GM19463 (cell line): ENCODE measurements at regions not wholly inside any gene's neighbourhood (a gene's known extent, or its start where the extent isn't known, plus 50 kb on each side); places are given as distances from the start of the nearest gene placed in this dataset.
"Not testable (repeated sequence)": the region's sequence is repeated elsewhere in the genome, so short reads cannot be mapped to it uniquely, and the experiment has no call there.

Experiments used
- ATAC-seq: cut with Tn5 transposase; IDR thresholded peaks from one replicate; pipeline ENCODE4 v1.9.1; 2021; ENCODE audit warnings: mild to moderate bottlenecking, moderate library complexity; ENCODE audit not compliant: unreplicated experiment

DNA sequence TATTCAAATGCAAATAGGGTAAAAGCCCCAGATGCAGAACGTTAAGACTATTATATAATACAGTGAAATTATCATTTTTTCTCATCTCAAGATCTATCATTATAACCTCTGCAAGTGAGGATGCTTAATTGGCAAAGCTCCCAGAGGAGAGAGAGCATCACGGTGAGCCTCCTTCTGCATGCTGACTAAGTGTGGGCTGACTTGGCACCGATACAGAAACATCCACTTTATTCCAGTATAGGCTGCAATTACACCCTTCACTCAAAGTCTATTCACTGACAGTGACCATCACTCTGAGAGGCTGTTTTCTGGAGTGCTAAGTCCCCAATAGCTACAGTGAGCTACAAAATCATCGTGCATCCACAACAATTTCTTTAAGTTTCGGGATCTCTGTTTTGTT lies 171.1 kb upstream of the NBPF9 start:
- not testable (repeated sequence) for ATAC-seq

DNA sequence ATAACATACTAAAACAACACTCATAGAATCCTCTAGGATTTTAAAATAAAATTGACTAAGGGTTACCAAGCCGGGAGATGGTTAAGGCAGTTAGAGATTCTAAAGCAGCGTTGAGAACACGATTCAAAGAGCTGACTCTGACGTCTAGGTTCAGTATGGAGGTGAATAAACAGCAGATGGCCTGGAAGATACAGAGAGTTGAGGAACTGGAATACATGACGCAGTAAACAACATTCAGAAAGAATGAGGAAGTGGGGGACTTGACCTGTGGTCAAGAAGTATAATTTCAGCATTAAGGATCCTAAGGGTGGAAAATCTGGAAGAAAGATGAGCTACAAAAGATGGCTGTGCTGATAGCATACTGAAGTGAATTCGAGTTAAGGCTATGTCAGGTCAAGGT lies 172.5 kb upstream of the NBPF9 start:
- ATAC-seq = not testable (repeated sequence)

DNA sequence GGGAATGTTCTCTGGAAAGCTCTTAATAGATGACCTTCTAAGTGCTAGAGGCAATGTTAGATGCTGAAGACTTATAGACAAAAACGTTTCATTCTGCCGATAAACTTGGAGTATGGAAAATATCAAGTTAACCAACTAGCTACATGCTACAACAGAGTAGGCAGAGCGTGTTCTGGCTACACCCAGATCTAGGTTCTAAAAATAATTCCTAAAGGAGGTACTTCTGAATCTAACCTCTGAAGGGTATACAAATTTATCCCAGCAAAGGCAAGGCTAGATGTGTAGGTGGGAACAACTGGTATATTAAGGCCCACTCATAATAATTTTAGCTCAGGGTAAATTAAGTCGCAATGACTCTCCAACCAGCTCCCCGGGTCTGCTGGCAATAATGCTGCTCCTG lies 173.1 kb upstream of the NBPF9 start:
- not testable (repeated sequence) for ATAC-seq

DNA sequence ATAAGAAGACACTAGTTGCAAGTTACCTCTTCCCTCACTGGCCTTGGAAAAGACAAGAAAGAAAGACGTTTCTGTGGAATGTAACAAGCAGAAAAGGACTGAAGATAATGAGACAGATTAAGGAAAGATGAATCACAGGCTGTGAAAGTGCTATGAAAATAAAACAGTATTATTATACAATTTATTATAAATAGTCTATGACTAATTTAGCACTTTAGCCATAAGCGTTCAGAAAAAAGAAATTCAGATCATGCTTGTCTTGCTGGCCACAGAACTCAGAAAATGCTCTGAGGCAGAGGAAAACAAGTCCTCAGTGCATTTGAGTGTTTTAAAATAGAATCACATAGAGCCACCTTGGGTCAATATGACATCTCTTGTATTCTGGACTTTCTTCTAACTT lies 174.8 kb upstream of the NBPF9 start:
- not testable (repeated sequence) for ATAC-seq

DNA sequence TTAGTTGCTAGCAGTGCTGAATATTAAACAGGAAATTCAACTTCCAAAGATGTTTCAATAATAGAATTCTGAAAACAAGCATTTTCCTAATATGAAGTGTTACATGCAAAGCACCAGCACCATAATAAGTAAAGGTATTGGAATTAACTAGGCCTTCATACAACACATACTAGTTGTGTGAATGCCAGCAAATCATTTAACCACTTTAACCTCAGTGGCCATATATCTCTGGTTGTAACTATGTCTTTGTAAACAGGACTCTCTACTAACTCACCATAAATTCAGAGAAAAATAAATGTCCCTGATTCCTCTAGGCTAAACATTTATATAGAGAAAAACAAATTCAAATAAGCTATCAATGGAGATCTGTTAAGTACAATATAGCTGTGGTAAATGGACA lies 175.7 kb upstream of the NBPF9 start:
- not testable (repeated sequence) for ATAC-seq

DNA sequence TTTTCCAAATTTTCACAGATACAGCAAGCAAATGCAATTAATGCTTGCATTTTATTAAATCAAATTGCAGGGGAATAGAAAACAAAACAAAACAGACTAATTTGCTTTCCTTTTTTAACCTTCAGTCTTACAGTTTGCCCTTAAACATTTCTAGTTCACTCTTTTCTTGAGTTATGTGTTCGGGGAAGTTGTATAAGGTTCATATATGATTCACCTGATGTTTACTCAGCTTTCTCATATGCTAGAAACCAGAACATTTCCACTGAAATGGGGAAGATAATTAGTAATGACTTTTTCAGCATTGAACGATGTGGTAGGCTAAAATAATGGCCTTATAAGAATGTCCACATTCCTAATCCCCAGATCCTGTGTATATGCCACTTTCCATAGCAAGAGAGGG lies 176.2 kb upstream of the NBPF9 start:
- ATAC-seq = not testable (repeated sequence)

DNA sequence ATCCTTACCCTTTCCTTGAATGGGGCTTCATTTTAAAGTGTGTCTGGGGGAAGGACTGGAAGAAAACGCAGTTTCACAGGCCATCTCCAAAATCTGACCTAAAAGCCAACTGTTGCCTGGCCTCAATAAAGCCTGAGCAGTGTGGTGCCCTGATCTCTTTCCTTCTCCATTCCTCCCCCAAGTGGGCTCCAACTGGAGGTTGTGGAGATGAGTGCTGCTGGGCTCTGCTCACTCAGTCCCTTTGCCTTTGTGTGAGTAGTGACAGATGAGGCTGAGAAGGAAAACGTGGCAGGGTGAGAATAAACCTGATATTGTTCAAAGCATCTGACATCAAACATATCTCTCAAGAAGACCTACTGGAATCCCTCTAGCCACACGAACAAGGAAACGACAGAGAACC lies 181.4 kb upstream of the NBPF9 start:
- not testable (repeated sequence) for ATAC-seq

DNA sequence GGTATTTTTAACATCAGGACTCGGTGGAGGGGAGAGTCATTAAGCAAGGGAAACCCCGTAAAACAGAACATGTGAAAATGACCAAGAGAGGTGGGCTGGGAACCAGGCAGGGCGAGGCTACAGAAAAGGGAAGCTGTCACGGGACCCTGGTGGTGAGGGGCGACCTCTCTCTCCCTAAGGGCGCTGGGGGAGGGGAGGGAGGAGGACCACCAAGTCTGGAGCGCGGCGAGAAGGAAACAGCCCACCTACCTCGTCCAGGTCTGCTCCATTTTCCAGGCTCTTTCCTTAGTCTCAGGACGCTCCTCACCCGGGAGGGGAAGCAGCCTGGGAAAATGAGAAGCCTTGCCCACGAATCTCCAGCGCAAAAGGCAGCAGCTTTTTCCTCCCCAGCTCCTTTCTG lies 181.9 kb upstream of the NBPF9 start:
- ATAC-seq = not testable (repeated sequence)

DNA sequence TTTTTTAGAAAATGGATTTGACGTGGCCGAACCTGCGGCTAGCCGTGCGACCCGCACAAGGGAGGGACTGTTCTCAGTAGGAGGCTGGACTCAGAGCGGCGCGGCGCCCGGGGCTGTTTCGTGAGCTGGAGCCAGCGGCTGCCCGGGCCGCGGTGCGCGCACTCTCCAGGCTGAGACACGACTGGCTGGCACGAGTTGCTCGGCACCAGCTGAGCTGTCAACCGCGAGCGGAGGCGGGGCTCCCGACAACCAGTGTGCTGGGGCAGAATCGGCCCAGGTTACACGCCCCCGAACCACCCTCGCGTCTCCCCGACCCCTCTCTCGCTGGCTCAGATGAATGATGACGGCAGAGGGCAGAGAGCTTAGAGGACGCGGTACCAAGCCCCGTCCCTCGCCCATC lies 182.3 kb upstream of the NBPF9 start:
- peak; percentile 68 for ATAC-seq

DNA sequence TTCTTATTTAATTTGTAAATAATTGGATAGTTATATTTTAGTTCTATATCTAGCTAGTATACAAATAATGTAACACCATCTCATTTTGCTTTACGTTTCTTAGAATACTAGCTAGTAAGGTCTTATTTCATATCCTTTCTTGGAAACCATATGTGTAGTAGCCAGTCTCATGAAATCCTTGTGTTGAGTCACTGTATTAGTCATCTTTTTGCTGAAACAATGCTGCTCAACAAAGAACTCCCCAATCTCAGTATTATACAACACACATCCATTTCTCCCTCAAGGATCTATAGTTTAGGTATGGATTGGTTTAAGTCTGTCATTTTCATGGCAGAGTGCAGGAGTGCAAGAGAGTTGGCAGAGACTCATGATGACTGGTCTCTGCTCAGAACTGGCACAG lies 185.2 kb upstream of the NBPF9 start:
- ATAC-seq = not testable (repeated sequence)

DNA sequence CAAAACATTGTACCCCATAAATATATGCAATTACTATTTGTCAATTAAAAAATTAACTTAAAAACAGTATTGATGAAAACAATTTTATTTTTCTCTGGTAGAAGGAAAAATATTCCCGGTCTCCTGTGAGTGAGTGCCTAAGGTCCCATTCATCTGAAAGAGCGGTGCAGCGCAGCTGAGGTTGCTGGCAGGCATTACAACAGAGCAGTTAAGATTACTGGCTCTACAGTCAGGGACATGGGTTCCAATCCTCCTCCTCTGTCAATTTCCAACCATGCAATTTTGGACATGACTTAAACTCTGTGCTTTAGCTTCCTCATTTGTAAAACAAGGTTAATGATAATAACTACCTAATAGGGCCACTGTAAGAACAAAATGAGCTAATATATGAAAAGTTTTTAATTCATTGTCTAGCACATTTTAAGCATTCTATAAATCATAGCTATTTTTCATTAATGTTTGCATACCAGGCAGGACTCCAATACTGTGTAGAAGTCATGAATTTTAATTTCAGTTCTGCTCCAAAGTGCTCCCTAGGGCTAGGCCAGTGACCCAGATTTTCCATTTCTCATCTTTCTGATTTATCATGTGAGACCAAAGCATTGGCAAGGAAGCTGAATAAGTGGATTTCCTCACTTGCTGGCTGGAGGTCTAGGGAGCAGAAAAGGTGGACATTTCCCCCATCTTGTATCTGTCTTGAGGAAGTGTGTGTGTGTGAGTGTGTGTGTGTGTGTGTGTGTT lies 174.2 kb upstream of the NBPF19 start:
- ATAC-seq = not testable (repeated sequence)

DNA sequence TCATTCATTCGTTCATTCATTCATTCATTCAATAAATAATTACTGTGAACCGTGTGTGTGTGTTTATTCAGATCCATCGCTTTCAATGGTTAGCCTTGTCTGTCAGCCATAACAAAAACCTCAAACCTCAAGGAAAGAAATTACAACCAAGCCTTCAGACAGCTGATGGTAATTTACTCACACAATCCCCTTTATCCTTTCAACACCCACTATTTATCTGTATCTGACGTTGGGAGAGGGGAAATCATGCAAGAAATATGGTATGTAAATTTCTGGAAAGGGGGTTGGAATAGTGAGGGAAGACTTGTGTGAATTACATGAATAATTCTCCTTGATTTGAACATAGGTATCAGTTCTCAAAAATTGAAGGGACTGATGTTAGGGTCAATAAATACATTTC lies 173.6 kb upstream of the NBPF19 start:
- not testable (repeated sequence) for ATAC-seq

DNA sequence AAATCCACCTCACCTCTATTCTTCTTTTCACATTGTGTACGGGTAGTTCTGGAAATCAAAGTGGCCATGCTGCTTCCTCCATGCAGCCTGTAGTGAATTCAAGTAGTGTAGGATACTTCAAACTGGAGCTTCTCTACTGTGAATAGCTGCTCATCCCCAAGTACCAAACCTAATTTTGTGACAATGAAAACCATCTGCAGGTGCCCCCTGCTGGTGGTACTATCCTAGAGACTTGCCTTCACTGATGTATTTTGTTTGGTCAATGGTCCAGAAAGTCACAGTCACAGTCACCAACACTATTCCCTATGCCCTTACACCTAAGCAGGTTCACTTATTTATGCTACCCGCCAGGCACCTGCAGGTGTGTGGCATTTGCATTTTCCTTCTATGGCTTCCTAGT lies 170.0 kb upstream of the NBPF19 start:
- ATAC-seq = not testable (repeated sequence)

DNA sequence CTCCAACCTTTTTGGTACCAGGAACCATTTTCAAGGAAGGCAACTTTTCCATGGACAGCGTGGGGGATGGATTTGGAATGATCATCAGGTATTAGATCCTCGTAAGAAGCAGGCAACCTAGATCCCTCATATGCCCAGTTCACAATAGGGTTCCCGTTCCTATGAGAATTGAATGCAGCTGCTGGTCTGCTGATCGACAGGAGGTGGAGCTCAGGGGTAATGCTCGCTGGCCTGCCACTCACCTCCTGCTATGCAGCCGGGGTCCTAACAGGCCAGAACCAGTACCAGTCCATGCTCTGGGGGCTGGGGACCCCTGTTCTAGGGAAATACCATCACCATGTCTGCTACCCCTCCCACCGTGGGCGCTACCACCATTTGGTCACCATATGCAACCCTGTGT lies 167.2 kb upstream of the NBPF19 start:
- ATAC-seq = not testable (repeated sequence)

DNA sequence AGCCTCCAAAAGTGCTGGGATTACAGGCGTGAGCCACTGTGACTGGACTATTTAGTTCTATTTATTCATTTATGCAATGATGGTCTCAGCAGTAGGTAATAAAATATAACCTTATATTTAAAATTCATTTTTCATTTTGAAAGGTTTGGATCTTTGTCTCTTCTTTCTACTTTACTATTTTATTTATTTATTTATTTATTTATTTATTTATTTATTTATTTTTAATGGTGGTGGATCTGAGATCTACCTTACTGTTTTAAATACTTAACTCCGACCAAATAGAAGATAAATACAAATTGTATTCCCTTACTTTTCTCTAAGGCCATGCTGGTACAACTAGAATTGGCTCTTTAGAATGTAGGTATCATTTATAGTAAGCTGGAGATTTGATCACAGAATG lies 159.9 kb upstream of the NBPF19 start:
- not testable (repeated sequence) for ATAC-seq

DNA sequence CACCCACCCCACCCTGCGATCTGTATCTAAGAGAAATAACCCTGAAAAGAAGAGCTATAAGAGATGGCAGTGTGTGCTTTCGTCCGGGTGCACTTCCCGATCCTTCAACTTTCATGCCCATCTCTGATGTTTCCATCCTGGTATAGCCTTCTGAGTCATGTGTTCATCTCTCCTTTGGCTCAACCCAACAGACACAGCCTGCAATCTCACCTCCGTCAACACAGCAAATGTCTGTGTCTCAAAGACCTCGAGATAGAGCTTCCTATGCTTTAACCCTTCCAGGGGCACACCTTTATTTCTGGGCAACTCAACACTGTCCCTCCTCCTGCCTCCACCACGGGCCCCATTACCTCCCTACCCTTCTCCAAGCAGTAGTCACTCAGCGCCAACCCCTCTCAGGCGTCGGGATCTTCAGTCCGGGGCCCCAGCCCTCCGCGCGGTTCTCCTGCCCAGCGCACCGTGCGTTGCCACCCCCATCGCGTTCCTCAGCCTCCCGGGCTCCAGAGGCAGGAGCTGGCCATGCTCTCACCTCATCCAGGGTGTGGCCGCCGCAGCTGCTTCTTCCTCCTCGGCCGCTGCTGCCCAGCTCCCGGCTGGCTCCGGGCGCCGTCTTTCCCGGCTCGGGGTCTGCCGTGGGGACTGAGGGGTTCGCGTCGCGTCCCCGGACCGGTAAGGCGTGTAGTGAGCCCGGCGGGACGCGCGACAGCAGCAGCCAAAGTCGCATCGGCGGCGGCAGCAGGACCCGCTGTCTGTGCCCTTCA lies 153.7 kb upstream of the NBPF19 start:
- not testable (repeated sequence) for ATAC-seq

DNA sequence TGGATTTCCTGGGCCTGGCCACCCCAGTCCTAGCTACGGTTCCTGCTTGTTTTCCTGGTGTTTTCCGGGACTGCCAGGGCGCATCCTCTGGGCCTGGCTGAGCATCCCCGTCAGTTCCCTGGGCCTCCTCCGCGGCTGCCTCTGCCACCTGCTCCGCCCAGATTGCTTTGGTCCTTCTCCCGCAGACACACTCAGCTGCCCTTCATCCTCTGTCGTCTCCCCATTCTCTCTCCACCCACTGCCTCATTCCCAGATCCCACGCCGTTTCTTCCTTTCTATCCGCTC lies 153.2 kb upstream of the NBPF19 start:
- not testable (repeated sequence) for ATAC-seq

DNA sequence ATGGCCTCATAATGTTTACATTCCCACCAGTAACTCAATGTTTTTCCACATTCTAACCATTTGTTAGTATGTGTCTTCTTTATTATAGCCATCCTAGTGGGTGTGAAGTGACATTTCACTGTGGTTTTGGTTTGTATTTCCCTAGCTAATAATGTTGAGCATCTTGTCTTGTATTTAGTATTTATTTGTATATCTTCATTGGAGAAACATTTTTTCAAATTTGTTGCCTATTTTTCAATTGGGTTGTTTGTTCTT lies 144.8 kb upstream of the NBPF19 start:
- not testable (repeated sequence) for ATAC-seq

DNA sequence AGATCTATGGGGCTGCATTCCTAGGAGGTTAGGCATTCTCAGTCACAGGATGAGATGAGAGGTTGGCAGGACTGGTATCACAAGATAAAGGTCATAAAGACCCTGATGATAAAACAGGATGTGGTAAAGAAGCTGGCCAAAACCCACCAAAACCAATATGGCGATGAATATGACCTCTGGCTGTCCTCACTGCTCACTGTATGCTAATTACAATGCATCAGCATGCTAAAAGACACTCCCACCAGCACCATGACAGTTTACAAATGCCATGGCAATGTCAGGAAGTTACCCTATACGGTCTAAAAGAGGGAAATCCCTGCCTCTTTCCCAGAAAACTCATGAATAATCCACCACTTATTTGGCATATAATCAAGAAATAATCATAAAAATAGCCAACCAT lies 138.8 kb upstream of the NBPF19 start:
- not testable (repeated sequence) for ATAC-seq

DNA sequence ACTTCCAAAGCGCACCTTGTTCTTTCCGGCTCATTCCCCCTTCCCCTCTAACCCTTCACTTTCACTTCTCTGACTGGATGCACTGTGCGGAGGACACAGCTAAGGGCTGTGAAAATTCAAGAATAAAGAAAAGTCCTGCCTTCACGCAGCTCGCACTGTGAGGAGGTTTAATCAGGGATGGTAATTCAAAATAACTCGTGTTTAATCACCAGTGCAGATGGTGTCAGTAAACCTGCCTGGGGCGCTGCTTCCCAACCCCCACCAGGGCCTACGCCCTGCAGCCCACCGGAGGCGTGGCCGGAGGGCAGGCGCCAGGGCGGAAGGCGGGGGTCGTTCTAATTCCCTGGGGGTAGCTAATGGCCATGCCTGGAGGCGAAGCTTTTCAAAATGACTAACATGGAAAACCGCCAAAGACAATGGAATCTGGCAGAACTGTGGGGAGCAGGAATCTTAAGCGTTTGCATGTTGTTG lies 136.6 kb upstream of the NBPF19 start:
- not testable (repeated sequence) for ATAC-seq

DNA sequence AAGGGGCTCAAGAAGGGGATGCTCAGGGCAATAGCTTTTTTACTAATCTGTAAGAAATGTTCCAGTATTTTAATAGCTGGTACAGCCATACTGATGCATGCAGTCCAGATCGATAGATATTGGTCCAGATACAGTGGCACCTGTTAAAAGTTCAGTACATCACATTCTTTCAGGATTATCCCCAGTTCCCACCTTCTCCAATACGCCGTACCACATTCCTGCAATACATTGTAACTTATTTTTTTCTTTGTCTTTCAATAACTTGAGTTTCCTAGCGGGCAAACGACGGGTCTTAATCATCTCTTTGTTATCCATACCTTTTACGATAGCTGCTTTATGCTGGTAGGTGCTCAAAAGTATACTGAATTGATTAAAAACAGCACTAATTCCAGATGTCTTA lies 136.1 kb upstream of the NBPF19 start:
- ATAC-seq = not testable (repeated sequence)

DNA sequence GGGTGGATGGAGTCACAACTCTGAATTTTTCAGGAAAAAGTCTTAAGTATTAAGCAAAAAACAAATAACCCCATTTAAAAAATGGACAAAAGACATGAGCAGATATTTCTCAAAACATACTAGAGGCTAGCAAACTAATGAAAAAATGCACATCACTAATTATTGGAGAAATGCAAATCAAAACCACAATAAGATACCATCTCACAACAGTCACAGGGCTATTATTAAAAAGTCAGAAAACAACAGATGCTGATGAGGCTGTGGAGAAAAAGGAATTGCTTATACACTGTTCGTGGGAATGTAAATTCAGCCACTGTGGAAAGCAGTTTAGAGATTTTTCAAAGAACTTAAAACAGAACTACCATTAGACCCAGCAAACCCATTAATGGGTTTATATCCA lies 125.4 kb upstream of the NBPF19 start:
- not testable (repeated sequence) for ATAC-seq

DNA sequence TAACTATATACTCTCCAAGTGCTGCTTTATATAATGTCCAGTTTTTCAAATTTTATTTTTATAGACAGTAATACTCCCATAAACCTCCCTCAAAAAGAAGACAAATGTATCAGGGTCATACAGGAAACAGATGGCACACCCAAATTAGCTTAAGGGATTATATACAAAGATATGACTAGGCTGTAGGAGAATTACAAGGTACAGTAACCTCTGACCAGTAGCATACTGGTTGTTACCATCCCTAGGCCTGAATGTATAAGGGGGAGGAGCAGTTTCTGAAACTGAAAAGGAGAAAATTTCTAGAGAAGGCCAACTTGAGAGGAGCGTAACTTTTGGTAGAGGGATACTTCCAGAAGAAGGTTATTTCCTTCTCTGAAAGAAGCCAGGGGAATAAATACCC lies 122.6 kb upstream of the NBPF19 start:
- ATAC-seq = not testable (repeated sequence)
